Glomerular endothelial cell (primary cell): ENCODE measurements at regions not wholly inside any gene's neighbourhood (a gene's known extent, or its start where the extent isn't known, plus 50 kb on each side); places are given as distances from the start of the nearest gene placed in this dataset.

Source experiments
- DNase-seq: peaks from one replicate; pipeline ENCODE4 v3.0.0-alpha.2; 2011; ENCODE audit warnings: low read depth, low spot score; ENCODE audit errors: extremely low read depth

DNA sequence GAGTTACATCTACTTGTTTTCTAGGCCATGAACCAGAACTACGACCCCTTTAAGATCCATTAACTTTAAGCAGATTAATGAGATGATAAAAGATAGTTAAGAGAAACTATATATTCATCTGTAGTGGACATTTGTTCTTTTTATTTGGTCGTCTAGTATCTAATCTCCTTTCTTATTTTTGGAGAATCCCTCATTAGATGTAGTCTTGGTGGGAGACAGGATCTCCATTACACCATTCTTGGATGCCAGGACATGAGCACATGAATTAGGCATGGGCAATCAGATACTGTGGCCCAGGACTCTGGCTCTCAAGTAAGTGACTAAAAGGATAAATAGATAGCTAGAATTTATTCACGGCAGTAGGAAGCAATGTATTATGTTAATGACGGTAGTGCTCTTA lies 245.0 kb downstream of the ATP23 start:
- DNase-seq: no peak

DNA sequence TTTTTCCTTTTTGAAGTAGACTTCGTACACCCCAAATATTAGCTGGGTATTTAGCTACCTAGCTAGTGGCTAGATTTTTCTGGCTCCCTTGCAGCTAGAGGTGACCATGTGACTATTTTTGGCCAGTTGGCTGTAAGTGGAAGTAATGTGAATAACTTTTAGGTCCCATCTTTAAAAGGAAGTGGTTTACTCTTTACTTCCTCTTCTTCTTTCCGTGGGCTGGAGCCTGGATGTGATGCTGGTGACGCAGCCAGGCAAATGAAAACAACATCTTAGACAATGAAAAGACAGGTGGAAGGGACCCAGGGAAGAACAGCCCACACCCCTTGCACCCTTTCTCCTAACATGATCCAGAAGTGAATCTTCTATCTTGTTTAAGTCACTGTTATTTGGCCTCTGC lies 245.5 kb downstream of the ATP23 start:
- no peak for DNase-seq

DNA sequence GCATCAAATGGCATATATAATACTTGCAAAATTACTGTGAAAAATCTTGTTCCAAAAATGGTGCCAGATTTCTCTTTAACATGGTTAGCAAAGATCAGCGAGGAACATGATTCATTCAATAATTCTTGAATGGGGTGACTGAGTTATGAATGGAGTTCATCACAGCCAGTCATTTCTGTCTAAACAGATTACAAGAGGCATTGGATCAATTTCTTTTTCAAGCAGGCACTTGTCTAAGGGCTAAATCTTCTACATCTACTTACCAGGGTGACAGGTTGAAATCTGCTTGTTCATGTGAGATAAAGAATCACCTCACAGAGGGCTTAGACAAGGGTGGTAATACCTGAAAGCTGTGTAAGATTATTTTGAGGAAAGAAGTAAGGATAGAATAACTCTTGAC lies 247.7 kb downstream of the ATP23 start:
- no peak for DNase-seq

DNA sequence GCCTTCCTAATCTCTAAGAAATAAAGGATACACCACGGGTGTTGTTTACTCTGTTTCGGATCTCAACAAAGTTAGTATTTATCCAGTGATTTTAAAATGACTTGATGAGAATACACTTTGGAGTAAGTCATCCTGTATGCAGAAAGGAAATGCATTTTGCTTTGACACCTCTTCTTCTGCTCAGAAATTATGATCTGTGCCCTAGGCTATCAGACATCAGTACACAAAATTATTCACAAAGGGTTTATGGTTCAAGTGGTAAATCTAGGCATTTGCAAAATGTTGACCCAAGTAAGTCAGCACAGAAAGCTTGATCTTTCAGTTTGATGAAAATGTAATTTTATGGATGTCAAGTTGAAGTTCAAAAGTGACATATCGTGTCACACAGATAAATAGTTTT lies 248.5 kb downstream of the ATP23 start:
- DNase-seq: no peak

DNA sequence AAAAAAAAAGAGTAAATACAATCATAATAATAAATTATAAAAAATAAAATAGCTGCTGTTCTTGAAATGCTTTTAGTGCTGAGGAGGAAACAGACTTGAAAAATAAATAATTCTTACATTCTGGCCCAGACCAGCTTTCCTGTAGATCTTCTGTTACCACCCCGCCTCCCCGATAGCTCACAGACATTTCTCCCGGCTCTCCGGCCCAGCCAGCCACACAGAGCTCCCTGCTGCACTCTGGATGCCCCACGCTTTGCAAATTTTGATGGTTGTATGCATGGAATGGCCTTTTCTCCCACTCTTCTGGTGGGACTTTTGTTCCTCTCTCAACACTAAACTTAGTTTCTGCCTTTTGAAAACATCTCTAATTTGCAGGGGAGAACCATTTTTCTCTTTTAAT lies 249.3 kb downstream of the ATP23 start:
- no peak for DNase-seq

DNA sequence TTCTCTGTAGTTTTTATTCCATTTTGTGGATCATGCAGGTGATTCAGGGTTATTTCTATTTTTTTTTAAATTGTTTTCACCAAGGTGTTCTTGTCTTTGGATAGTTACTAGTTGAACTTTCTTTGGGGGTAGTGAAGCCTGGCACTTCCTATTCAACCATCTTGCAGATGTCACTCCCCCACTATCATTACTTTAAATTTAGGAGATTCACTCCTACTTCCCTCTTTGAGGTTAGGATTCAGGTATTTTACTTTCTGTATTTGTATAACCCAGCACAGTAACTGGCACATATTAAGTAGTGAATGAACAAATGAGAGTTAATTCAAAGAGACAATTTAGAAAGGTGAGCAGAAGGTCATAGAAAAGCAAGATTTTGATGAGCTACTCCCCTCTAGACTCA lies 255.6 kb downstream of the ATP23 start:
- no peak for DNase-seq

DNA sequence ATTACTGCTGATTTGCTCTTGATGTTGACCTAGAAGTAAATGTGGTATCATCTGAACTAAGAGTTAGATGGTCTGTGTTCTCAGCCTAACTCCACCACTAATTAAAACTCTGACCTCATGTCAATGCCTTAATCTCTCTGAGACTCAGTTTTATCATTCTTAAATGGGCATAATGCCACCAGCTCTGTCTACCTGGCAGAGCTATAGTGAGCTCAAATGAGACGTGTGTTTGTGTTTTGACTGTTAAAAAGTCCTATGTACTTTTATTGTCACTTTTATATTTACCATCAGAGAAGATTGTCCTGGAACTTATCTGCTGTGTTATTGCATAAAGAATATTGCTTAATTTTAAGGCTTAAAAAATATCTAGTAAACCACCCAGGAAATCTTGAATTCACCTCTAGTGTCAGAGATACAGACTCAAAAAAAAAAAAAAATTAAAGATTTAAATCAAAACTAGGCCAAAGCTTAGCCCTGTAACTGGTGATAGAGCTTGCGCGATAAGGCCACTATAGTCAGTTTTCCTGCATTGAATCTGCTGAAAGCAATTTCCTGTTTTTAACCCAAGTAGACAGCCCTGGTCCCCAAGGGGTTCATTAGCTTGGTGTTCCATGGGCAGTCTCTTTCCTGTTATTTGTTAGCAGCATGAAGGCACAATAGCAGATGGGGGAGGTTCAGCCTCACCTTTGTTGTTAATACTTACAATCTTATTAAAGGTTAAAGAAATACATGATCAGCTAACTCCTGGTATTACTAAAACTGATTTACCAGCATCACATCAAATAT lies 261.8 kb downstream of the ATP23 start:
- DNase-seq: peak; percentile 63

DNA sequence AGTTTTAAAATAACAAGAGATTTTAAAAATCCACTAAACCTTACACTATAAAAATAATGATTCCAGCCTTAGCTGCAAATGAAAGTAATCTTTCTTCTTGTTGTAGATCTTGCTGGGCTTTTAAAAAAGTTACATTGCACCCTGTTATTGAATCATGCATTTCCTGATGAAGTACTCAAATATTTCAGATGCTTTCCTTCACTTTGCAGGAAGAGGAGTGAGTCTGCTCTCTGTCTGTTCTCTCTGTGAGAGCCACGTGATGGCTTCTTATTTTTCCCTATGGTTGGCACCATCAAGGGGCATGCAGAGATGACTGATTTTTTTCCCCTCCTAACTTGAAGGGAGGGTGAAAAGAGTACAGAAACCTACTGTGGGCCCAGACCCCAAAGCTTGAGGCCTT lies 262.7 kb downstream of the ATP23 start:
- peak; percentile 27 for DNase-seq

DNA sequence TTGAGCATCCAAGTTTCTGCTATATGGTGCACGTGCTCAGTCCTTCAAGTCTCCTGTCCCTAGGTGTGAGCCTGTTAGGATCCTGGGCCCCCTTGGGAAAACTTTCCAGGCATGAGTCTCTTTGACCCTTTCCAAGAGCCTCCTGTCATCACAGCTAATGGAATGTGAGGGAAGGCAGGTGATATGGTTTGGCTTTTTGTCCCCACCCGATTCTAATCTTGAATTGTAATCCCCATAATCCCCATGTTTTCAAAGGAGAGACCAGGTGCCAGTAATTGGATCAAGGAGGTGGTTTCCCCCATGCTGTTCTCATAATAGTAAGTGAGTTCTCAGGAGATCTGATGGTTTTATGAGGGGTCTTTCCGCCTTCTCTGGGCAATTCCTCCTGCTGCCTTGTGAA lies 265.5 kb downstream of the ATP23 start:
- no peak for DNase-seq

DNA sequence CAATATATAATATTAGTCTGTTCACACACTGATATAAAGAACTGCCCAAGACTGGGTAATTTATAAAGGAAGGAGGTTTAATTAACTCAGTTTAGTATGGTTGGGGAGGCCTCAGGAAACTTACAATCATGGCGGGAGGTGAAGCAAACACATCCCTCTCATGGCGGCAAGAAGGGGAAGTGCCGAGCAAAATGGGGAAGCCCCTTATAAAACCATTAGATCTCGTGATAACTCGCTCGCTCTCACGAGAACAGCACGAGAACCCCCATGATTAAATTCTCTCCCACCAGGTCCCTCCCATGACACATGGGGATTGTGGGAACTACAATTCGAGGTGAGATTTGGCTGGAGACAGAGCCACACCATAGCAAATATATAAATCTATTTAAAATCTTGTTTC lies 269.8 kb downstream of the ATP23 start:
- no peak for DNase-seq

DNA sequence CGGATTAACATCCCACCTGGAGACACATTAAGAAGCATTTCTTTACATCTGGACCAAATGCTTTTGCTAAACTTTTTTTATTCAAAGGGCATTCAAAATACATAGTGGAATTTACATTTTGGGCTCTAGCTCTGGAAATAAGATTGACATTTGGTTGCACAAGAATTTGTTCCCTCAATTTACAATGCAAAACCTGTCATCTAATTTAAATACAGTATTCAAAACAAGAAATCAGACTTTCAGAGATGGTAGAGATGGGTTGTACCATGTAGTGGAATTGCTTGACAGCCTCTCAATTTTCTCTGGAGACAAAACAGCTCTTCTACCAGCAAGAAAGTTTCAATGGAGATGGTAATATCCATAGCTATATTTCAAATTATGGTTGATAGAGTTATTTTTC lies 275.8 kb downstream of the ATP23 start:
- DNase-seq: no peak

DNA sequence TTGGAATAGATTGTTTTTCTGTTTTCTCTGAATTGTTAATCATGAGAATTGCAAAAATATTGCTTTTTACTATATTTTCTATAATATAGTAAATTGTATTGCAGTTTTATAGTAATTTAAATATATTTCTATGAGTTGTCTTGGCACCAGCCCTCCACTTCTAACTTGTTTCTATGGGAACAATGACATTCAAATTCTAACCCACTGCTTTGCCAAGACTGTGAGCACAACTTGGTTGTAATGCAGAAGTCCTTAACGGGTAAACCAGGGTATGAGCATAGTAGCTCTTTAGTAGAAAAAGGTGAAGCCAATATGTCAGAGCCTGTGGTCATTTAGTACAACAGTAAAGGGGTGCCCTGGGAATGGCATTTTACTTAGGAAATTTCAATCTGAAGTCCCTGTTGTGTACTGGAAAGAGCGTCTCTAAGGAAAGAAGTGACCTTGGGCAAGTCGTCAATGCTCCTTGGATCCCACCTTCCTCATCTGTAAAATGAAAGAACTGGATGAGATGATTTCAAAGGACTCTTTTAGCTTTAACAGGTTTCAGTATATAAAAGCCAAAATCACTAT lies 283.3 kb downstream of the ATP23 start:
- no peak for DNase-seq

DNA sequence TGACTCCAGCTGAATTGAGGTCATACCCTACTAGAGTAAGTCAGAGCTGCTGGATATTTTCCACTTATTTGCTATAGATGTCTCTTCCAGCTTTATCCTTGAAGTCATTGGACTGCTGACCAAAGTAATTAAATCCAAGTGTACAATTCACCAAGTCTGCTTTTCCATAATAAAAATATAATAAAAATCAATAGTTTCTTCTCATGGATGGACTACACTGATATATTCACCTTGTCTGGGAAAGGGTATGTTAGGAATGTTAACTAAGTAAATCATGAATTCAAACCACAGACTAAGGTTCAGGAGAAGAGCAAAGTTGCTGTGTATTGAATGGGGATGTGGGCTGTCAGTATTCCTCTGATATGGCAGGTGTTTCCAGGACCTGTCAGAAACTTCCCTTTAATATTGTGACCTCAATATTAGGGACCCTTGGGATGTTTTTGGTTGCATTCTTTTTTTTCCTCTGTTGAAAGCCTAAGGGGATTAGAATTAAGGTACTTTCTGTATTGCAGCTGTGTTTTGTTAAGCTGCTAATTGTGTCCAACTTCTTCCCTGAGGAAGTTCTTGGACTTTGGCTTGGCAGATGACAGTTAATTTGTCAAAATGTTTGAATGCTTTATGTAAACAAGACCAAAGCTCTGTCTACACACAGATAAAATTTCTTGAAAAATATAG lies 284.0 kb downstream of the ATP23 start:
- peak; percentile 39 for DNase-seq

DNA sequence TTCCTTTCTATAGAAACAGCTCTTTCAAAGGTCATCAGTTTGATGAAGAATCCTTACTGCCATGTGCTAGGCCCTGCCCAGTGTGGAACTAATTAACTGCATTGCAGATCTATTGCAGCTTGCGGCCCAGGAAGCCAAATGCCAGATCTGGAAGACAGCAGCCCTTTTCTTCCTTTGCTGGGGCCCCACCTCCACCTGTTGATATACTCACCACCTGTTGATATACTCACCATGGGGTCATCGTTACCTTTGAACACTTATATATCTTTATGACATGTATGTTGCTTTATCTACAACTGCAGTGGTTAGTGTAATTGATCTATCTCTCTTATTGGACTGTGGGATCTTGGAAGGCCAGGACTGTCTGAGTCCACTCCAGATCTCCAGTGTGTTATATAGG lies 292.5 kb downstream of the ATP23 start:
- no peak for DNase-seq

DNA sequence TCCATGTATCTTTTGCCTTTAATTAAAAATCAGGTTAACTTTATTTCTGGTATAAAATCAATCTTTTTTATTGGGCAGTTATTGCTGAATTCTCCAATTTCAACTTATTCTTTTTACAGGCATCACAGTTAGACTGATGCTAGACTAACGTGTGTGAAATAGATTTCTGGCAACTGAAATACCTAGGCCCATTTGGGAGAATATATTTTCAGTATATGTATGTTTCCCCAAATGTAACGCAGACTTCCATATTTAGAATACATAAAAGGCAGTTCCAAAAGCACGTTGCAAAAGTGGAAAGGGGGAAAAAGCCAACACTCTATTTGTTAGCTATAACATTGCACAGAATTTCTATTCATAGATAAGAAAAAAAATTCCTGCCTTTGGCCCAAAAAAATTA lies 297.0 kb downstream of the ATP23 start:
- no peak for DNase-seq

DNA sequence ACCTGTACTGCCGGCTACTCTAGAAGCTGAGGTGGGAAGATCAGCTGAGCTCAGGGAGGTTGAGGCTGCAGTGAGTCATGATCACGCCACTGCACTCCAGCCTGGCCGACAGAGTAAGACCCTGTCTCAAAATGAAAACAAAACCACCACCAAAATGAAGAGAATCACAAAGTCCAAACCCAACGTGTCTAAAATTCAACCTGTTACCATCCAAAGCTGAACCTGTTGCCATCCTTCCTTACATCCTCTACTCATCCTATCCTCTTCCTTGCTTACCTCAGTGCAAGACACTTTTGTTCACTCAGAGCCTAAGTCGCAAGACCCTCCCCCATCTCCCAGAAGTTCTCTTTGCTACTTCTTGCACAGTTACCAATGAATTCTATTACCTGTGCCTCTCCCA lies 299.7 kb downstream of the ATP23 start:
- no peak for DNase-seq

DNA sequence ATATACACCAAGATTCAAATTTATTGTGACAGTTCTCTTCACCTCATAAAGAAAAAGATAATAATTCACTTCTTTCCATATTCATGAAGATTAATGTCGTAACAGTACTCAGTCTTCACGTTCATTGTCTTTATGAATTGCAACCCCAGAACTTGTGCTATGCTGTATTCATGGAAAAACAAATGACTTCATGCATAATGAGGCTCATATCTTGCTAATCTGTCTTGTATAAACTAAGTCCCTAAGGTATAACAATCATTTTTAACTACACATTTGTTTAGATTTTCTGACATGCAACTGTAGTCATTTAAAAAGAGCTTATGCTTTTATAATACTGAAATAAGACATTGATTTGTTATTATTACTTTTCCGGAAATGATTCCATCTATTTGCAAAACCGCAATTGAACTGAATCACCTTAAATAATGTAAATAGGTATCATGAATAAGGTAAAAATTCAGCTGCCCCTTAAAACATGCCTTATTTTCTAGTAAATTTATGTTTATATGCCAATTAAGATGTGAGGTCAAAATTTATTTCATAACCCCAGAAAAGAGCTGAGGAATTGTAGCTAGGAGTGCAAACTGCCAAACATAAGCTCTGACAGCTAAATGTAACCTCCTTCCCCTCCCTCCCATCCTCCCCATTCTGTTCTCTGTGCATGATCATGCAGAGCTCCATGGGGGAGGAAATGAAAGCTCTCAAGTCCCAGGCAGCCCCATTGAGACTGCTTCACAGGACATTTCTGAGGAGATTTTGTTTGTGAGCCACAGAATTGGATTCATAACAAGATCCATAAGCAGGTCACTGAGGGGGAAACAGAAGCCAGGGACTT lies 301.6 kb downstream of the ATP23 start:
- no peak for DNase-seq

DNA sequence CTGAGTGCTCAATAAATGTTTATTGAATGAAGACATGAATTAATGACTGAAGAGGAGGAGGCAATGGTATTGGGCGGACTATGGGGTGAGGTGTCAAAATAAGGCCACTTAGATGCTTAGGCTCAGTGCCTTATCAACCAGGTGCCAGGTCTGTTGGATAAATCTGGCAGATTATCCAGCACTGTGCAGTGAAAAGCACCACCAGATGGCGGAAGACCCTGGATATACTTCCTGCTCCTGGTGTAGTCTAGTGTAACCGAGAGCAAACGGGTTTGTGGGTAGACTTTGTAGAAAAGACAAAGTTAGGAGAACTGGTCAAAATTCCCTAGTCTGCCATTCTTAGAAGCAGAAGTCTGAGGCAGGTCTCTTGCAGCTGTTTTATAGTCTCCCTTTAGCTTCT lies 306.3 kb downstream of the ATP23 start:
- DNase-seq: no peak

DNA sequence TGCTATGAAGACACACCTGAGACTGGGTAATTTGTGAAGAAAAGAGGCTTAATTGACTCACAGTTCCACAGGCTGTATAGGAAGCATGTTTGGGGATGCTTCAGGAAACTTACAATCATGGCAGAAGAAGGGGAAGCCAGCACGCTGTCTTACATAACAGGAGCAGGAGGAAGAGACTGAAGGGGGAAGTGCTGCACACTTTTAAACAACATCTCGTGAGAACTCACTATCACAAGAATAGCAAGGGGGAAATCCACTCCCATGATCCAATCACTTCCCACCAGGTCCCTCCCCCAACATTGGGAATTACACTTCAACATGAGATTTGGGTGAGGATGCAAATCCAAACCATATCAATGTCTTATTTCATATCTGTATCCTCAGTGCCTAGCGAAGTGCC lies 307.2 kb downstream of the ATP23 start:
- no peak for DNase-seq

DNA sequence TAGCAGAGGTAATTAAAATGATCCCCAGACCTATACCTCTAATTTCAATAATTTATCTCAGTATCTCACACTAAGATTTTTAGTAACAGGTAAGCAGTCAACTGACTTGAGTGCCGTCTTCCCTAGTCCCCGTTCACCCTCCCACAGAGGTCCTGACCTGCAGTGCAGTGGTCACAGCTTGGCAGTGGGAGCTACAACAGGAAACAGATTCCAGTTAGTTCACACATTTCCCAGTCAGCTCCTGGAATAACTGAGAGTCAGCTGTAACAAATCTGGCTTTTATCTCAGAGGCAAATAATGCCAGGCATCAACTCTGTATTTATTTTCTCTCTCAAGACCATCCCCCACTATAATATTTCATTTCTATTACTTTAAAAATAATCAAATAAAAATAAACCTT lies 308.2 kb downstream of the ATP23 start:
- no peak for DNase-seq

DNA sequence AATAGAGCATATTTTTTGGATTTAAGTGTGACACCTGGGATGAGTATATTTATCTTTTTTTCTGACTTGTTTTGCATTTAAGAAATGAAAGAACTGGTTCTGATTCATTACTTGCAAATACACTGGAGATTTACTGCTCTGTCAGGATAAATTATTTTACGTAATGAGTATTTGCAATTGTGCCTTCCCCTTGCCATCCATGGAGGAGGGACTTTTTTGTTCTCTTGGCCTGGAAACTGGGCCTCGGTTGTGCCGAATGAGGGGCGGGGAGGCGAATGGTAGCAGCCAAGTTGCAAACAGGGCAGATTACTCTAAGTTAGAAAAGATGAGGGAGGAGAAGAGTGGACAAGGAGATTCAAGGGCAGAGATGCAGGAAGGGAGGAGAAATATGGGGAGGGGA lies 308.7 kb downstream of the ATP23 start:
- DNase-seq: no peak
